GM12878 (cell line): ENCODE measurements at regions not wholly inside any gene's neighbourhood (a gene's known extent, or its start where the extent isn't known, plus 50 kb on each side); places are given as distances from the start of the nearest gene placed in this dataset.

ENCODE experiments used
- CTCF ChIP-seq, 3 experiments: IDR thresholded peaks in 2 of 3; conservative IDR thresholded peaks in 1 of 3; 2 replicates each; pipeline ENCODE4 v1.5.1; 2011; ENCODE audit warnings: low read depth in 3 of 3, low read length in 3 of 3, mild to moderate bottlenecking in 3 of 3, control low read depth in 2 of 3, moderate library complexity in 2 of 3, inconsistent platforms in 1 of 3, mixed read lengths in 1 of 3; ENCODE audit not compliant: control insufficient read depth in 2 of 3, insufficient read depth in 1 of 3; ENCODE audit errors: extremely low read depth in 1 of 3
- EZH2 ChIP-seq: IDR thresholded peaks from 2 replicates; pipeline ENCODE4 v1.6.1; 2012; ENCODE audit warnings: low read depth, mild to moderate bottlenecking, control low read depth, inconsistent platforms, low read length, borderline replicate concordance; ENCODE audit not compliant: control insufficient read depth
- JUND ChIP-seq: IDR thresholded peaks from 2 replicates; pipeline ENCODE4 v1.6.1; 2012; ENCODE audit warnings: low read depth, mild to moderate bottlenecking, low read length, improper control_type of control experiment, moderate library complexity
- MEF2A ChIP-seq: IDR thresholded peaks from 2 replicates; pipeline ENCODE4 v1.6.1; 2011; ENCODE audit warnings: low read depth, mild to moderate bottlenecking, low read length, moderate library complexity; ENCODE audit not compliant: insufficient read depth
- POLR2AphosphoS2 ChIP-seq: IDR thresholded peaks from 2 replicates; pipeline ENCODE4 v1.6.1; 2011; ENCODE audit warnings: low read depth, mild to moderate bottlenecking, low read length, improper control_type of control experiment, moderate library complexity
- RFX5 ChIP-seq: IDR thresholded peaks from 2 replicates; pipeline ENCODE4 v1.6.1; 2011; ENCODE audit warnings: low read depth, low read length, improper control_type of control experiment
- RUNX3 ChIP-seq: IDR thresholded peaks from 2 replicates; pipeline ENCODE4 v1.6.1; 2012; ENCODE audit warnings: low read length, inconsistent platforms
- SIN3A ChIP-seq: IDR thresholded peaks from 2 replicates; pipeline ENCODE4 v1.6.1; 2012; ENCODE audit warnings: low read depth, low read length, improper control_type of control experiment
- TAF1 ChIP-seq: IDR thresholded peaks from 2 replicates; pipeline ENCODE4 v1.6.1; 2011; ENCODE audit warnings: mild to moderate bottlenecking, low read depth, low read length, borderline replicate concordance
- TARDBP ChIP-seq: IDR thresholded peaks from 2 replicates; pipeline ENCODE4 v1.6.1; 2016; ENCODE audit warnings: borderline replicate concordance
- ZNF24 ChIP-seq: fragments of 450-650 bp; IDR thresholded peaks from 2 replicates; pipeline ENCODE4 v1.6.1; 2017; ENCODE audit warnings: antibody characterized with exemption, mild to moderate bottlenecking
- TF ChIP-seq, protein P1 (sequence below): IDR thresholded peaks from 2 replicates; pipeline ENCODE4 v1.6.1; 2012; ENCODE audit warnings: low read depth, low read length, improper control_type of control experiment

- TF ChIP-seq CTCF (IDR thresholded peaks at IDR 0.05 in 2 of 3, conservative IDR thresholded peaks at IDR 0.05 in 1 of 3; ENCODE audit: control insufficient read depth in 2 of 3, extremely low read depth in 1 of 3, insufficient read depth in 1 of 3, low read depth in 3 of 3, low read length in 3 of 3) (no peak), JUND (no peak), SIN3A (no peak), RFX5 (no peak), ZNF24 (no peak), POLR2AphosphoS2 (no peak), EZH2 (no peak), RUNX3 (no peak), TARDBP (no peak), MEF2A (no peak), TAF1 (no peak)
- TF ChIP-seq, protein P1, sequence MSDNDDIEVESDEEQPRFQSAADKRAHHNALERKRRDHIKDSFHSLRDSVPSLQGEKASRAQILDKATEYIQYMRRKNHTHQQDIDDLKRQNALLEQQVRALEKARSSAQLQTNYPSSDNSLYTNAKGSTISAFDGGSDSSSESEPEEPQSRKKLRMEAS: no peak
Observed at GRCh38 chr2:225996462-225996828, 596.9 kb downstream of the NYAP2 start.
